GM12874 (cell line): ENCODE measurements at regions not wholly inside any gene's neighbourhood (a gene's known extent, or its start where the extent isn't known, plus 50 kb on each side); places are given as distances from the start of the nearest gene placed in this dataset.
A peak's percentile ranks its signal among the peaks of the same experiment; 100 is the strongest.

Experiments
- TF ChIP-seq, protein P1 (sequence below): IDR thresholded peaks from 2 replicates; pipeline ENCODE4 v1.5.1; 2011; ENCODE audit warnings: low read depth, mild to moderate bottlenecking, control low read depth, low read length, moderate library complexity; ENCODE audit not compliant: insufficient read depth

DNA sequence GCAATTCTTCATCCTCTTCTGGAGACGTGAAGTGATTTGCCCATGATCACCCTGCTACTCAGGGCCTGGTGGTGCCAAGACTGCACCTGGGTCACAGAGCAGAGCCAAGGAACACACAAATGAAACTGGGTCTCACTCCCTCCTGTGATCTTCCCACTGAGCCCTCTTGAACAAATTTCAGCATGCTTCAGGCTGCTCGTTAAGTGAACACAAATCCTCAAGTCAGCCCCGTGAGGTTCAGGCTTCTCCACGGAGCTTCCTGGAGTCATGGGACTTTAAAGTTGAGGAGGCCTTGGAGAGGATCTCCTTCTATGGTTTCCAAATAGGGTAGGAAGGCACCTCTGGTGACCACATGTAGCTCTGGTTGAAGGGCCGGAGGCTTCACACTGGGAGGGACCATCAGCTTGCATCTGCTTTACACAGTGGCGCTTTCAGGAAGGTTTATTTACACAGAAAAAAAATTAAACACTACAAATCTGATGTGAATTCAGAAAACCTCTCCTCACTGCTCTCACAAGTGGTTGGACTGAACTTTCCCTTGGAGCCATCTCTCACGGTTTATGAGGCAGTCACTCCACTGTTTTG lies 255.4 kb downstream of the LOXHD1 start:
- TF ChIP-seq, protein P1, sequence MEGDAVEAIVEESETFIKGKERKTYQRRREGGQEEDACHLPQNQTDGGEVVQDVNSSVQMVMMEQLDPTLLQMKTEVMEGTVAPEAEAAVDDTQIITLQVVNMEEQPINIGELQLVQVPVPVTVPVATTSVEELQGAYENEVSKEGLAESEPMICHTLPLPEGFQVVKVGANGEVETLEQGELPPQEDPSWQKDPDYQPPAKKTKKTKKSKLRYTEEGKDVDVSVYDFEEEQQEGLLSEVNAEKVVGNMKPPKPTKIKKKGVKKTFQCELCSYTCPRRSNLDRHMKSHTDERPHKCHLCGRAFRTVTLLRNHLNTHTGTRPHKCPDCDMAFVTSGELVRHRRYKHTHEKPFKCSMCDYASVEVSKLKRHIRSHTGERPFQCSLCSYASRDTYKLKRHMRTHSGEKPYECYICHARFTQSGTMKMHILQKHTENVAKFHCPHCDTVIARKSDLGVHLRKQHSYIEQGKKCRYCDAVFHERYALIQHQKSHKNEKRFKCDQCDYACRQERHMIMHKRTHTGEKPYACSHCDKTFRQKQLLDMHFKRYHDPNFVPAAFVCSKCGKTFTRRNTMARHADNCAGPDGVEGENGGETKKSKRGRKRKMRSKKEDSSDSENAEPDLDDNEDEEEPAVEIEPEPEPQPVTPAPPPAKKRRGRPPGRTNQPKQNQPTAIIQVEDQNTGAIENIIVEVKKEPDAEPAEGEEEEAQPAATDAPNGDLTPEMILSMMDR = no peak

DNA sequence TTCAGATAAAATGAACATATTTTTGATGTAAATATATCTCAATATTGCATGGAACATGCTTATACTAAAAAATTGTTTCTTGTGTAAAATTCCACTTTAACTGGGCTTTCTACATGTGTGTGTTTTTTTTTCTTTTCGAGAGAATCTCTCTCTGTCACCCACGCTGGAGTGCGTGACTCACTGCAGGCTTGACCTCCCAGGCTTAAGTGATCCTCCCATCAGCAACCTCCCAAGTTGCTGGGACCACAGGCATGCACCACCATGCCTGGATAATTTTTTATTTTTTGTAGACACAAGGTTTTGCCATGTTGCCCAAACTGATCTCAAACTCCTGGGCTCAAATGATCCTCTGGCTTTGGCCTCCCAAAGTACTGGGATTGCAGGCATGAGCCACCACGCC lies 254.6 kb downstream of the LOXHD1 start:
- TF ChIP-seq, protein P1 = no peak

DNA sequence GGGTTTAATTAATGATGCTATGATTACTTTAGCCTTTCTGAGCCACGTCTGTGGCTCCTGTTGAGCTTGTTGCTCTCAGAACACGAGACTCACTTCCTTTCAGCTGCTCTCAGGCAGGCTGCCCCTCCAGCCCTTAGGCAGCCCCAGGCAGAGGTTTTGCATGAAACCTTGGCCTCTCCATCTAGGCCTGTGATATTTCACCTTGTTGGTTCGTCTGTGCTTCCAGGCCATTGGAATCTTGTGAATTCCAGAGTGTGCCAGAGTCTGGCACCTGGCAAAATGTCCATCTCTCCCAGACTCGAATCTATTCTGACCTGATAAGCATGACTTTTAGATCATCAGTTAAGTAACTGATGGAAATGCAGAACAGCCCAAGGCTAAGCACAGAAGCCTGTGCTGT lies 254.1 kb downstream of the LOXHD1 start:
- TF ChIP-seq, protein P1 = no peak

DNA sequence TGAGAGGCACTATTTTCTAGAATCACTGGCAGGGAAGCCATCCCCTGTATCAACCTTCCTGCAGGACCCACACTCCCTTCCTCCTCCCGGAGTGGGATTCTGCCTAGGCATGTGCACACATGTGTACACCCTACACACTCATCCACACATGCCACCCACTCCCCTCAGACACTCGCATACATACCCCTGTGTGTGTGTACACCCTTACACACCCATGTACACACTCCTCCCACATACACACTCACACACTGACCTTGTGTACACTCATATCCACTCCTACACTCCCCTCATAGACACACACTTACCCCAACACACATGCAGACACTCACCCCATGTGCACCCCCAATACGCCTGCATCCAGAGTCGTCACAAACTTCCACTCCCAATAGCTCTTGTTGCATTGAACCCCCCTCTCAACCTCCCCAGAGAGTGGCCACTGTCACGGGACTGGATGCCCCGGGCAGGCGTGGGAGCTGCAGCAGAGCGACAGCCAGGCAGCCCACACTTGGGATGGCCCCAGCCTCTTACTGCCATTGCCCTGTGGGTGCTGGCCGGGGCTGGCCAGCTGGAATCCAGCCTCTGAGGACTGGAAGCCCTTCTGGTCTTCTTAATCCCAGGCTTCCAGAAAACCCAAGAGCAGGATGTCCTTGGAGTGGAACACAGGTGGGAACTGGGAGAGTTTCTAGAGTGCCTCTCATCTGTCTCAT lies 251.0 kb downstream of the LOXHD1 start:
- TF ChIP-seq, protein P1 = no peak

DNA sequence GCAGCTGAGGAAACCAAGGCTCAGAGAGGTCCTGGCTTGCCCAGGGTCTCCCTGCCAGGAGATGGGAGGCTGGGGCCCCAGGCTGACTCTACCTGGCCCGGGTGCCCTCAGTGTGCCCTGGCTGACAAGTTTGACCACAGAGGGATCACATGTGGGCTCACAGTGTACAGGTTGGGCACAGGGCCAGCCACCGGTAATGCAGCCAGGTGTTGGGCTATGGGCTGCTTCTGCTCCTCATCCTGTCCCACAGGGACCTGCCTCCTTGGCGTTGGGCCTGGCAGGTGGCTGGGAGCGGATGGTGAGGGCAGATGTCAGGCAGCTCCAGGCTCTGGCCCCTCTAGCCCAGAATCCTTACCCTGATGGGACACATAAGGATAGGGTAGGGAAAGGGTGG lies 250.5 kb downstream of the LOXHD1 start:
- TF ChIP-seq, protein P1 = no peak

DNA sequence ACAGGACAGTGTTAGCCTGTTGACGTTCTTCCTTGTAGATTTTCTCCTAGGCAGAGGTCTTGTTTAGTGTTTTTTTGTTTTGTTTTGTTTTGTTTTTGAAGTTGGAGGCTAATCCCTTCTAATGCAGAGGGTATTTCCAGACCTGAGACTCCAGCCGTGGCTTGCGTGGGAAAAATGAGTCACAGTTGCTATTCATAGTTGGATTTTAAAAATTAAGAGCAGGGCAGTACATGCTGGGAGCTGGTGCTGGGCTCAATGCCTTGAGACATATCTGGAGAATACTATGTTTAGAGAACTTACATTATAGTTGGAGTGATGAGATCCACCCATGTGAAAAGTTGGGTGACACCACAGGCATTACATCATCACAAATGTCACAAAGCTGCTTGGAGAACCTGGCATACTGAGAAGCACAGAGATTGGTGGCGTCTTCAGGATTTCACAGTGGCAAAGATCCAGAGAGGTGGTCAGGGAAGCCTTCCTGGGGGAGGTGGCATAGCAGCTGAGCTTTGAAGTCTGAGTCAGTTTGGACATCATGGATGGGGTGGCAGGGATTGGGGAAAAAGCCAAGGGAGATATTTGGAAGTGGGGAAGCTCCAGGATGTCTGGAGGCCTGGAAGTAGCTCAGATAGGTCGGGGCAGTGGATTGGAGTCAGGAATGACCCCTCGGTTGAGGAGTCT lies 249.4 kb downstream of the LOXHD1 start:
- TF ChIP-seq, protein P1 = no peak

DNA sequence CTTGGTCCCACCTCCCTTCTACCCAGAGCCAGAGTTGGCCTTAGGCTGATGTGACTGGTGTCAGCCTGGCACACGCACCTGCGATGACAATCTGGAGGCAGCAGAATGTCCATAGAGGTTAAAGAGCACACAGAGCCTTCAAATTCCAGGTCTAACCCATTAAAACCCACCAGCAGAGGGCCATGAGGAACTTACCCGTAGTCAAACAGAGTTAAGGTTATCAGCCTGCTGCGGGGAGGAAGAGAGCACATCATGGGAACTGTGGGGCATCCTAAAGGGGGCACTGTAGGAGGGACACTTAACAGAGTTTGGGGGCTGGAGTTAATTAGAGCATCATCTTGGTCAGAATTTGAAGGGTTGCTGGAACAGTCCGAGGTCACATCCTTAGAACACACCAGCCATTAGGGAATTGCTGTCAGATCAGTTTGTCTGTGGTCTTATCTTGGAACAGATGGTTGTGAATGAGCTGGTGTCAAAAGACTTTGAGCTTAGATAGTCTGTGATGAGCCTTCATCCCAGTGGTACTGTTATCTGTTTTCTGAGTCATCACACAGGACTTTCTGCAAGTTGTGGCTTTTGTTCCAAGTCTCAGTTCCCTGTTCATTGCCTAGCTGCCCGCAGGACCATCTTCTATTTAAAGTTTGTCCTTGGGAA lies 248.6 kb downstream of the LOXHD1 start:
- TF ChIP-seq, protein P1 = peak; percentile 24; the same call in 1 of the 2 replicates
